HepG2 (cell line): ENCODE measurements at regions not wholly inside any gene's neighbourhood (a gene's known extent, or its start where the extent isn't known, plus 50 kb on each side); places are given as distances from the start of the nearest gene placed in this dataset.

ENCODE experiments used
- ATAC-seq: fragments of 200-7000 bp; cut with Tn5 transposase; 3 replicates; pipeline ENCODE4 v1.9.1; 2020; ENCODE audit warnings: mild to moderate bottlenecking, moderate library complexity
- BruUV-seq: library from RNA; stranded (reverse); fragments of 400-500 nt; replicated peaks from 2 replicates; lab custom pipeline; 2021; lab: Mats Ljungman, UMichigan
- CTCF ChIA-PET: fragments of 300-600 bp; formaldehyde crosslinking; extraction: SDS; loops from one replicate; lab custom pipeline; 2021; ENCODE audit warnings: low total read pairs, inconsistent platforms, low intra/inter-chr PET ratio; lab: Yijun Ruan, JAX
- POLR2A ChIA-PET: fragments of 350-600 bp; sonication (Branson Sonifier 250); formaldehyde crosslinking; loops from one replicate; lab custom pipeline; 2020; ENCODE audit warnings: antibody characterized with exemption, inconsistent platforms; lab: Yijun Ruan, JAX
- DNase-seq: peaks from one replicate; pipeline ENCODE4 v3.0.0-alpha.2; 2015; ENCODE audit warnings: low spot score
- FAIRE-seq: peaks from 3 replicates; lab custom pipeline; 2011; peaks lifted over from hg19 to GRCh38; lab: Jason Lieb, UNC
- H2AFZ ChIP-seq: one replicate; pipeline ENCODE4 v1.6.1; 2011; ENCODE audit warnings: low read length, inconsistent platforms
- H3K27ac ChIP-seq: fragments of 300-600 bp; 3 replicates; pipeline ENCODE4 v1.8.0; 2011; ENCODE audit warnings: mixed run types, mild to moderate bottlenecking, mixed read lengths, low read length, inconsistent platforms; ENCODE audit not compliant: insufficient read depth; ENCODE audit errors: extremely low read length
- H3K27me3 ChIP-seq, 2 experiments: fragments of 200-600 bp in 1 of 2; 2 replicates in 1 of 2; 3 replicates in 1 of 2; pipeline versions ENCODE4 v1.6.0 to v1.8.0; 2011; ENCODE audit warnings: low read length in 2 of 2, mild to moderate bottlenecking in 2 of 2, moderate library complexity in 2 of 2, inconsistent platforms in 1 of 2; ENCODE audit not compliant: insufficient read depth in 2 of 2, control insufficient read depth in 1 of 2
- H3K36me3 ChIP-seq, 2 experiments: fragments of 200-600 bp in 1 of 2; replicated peaks in 1 of 2; 2 replicates in 1 of 2; 3 replicates in 1 of 2; pipeline versions ENCODE4 v1.5.1 to v1.8.0; 2011; ENCODE audit warnings: low read length in 2 of 2, inconsistent platforms in 1 of 2; ENCODE audit not compliant: insufficient read depth in 2 of 2, control insufficient read depth in 1 of 2
- H3K4me1 ChIP-seq: 2 replicates; pipeline ENCODE4 v1.5.1; 2012; ENCODE audit warnings: low read length, inconsistent platforms; ENCODE audit not compliant: insufficient read depth
- H3K4me2 ChIP-seq: 2 replicates; pipeline ENCODE4 v1.6.0; 2011; ENCODE audit warnings: low read depth, low read length, inconsistent platforms
- H3K4me3 ChIP-seq, 3 experiments: fragments of 200-600 bp in 1 of 3; sonication (generic), shearing (Covaris generic) in 1 of 3; replicated peaks in 1 of 3; 2 replicates each; pipeline ENCODE4 v1.5.1; 2011 to 2016; ENCODE audit warnings: low read length in 3 of 3, inconsistent platforms in 2 of 3, low read depth in 2 of 3, mild to moderate bottlenecking in 2 of 3, control low read depth in 1 of 3, mixed read lengths in 1 of 3; ENCODE audit not compliant: insufficient read depth in 1 of 3
- H3K79me2 ChIP-seq: one replicate; pipeline ENCODE4 v1.6.1; 2011; ENCODE audit warnings: low read length, inconsistent platforms; ENCODE audit not compliant: insufficient read depth
- H3K9ac ChIP-seq: 2 replicates; pipeline ENCODE4 v1.6.0; 2011; ENCODE audit warnings: mild to moderate bottlenecking, low read depth, low read length, inconsistent platforms; ENCODE audit not compliant: insufficient read depth
- H3K9me3 ChIP-seq: 2 replicates; pipeline ENCODE4 v1.5.1; 2012; ENCODE audit warnings: mild to moderate bottlenecking, low read length
- H4K20me1 ChIP-seq: 2 replicates; pipeline ENCODE4 v1.6.0; 2011; ENCODE audit warnings: inconsistent platforms, mild to moderate bottlenecking, low read length, moderate library complexity; ENCODE audit not compliant: insufficient read depth
- BCL3 ChIP-seq: sonication (generic); formaldehyde crosslinking; IDR thresholded peaks from 2 replicates; pipeline ENCODE4 v1.5.1; 2020; ENCODE audit warnings: mild to moderate bottlenecking, missing genetic modification reagents, moderate library complexity
- DMTF1 ChIP-seq: sonication (generic); formaldehyde crosslinking; IDR thresholded peaks from 2 replicates; pipeline ENCODE4 v1.4.0; 2020; ENCODE audit warnings: mild to moderate bottlenecking, missing genetic modification reagents
- GRHL1 ChIP-seq: sonication (generic); formaldehyde crosslinking; conservative IDR thresholded peaks from 2 replicates; pipeline ENCODE4 v1.8.0; 2022; ENCODE audit warnings: missing genetic modification reagents
- MAX ChIP-seq: IDR thresholded peaks from 2 replicates; pipeline ENCODE4 v1.6.1; 2012; ENCODE audit warnings: inconsistent platforms
- MAZ ChIP-seq, 2 experiments: sonication (generic) in 1 of 2; formaldehyde crosslinking in 1 of 2; IDR thresholded peaks; 2 replicates each; pipeline versions ENCODE4 v1.5.0 to v1.6.1; 2012 to 2020; ENCODE audit warnings: low read depth in 2 of 2, mild to moderate bottlenecking in 2 of 2, borderline replicate concordance in 1 of 2, improper control_type of control experiment in 1 of 2, low read length in 1 of 2, missing genetic modification reagents in 1 of 2, moderate library complexity in 1 of 2
- RXRB ChIP-seq: IDR thresholded peaks from 2 replicates; pipeline ENCODE4 v1.6.1; 2016; ENCODE audit warnings: borderline replicate concordance, missing genetic modification reagents, missing compliant biosample characterization
- SMARCE1 ChIP-seq: fragments of 450-650 bp; IDR thresholded peaks from 2 replicates; pipeline ENCODE4 v1.6.1; 2017; ENCODE audit warnings: borderline replicate concordance
- SRF ChIP-seq: IDR thresholded peaks from 2 replicates; pipeline ENCODE4 v1.6.1; 2011; ENCODE audit warnings: mild to moderate bottlenecking, low read depth, low read length, moderate library complexity
- TFDP1 ChIP-seq: IDR thresholded peaks from 2 replicates; pipeline ENCODE4 v1.6.1; 2016; ENCODE audit warnings: missing compliant biosample characterization, missing genetic modification reagents, borderline replicate concordance
- TRIM24 ChIP-seq: sonication (generic); formaldehyde crosslinking; IDR thresholded peaks from 2 replicates; pipeline ENCODE4 v1.8.0; 2022; ENCODE audit warnings: mild to moderate bottlenecking, missing genetic modification reagents
- ZFP37 ChIP-seq: sonication (generic); formaldehyde crosslinking; IDR thresholded peaks from 2 replicates; pipeline ENCODE4 v1.4.0; 2020; ENCODE audit warnings: missing genetic modification reagents, borderline replicate concordance
- ZMYM4 ChIP-seq: sonication (generic); formaldehyde crosslinking; IDR thresholded peaks from 2 replicates; pipeline ENCODE4 v1.8.1; 2023; ENCODE audit warnings: mild to moderate bottlenecking, missing genetic modification reagents
- ZNF160 ChIP-seq: sonication (generic); formaldehyde crosslinking; IDR thresholded peaks from 2 replicates; pipeline ENCODE4 v1.8.0; 2022; ENCODE audit warnings: mild to moderate bottlenecking, inconsistent platforms, missing genetic modification reagents
- ZNF253 ChIP-seq: sonication (generic); formaldehyde crosslinking; IDR thresholded peaks from 2 replicates; pipeline ENCODE4 v1.8.0; 2022; ENCODE audit warnings: mild to moderate bottlenecking, missing genetic modification reagents, borderline replicate concordance
- ZNF547 ChIP-seq: sonication (generic); formaldehyde crosslinking; IDR thresholded peaks from 2 replicates; pipeline ENCODE4 v1.5.1; 2020; ENCODE audit warnings: mild to moderate bottlenecking, missing genetic modification reagents
- ZNF558 ChIP-seq: sonication (generic); formaldehyde crosslinking; IDR thresholded peaks from 2 replicates; pipeline ENCODE4 v1.9.0; 2022; ENCODE audit warnings: mild to moderate bottlenecking, missing genetic modification reagents, borderline replicate concordance
- ZNF567 ChIP-seq: sonication (generic); formaldehyde crosslinking; IDR thresholded peaks from 2 replicates; pipeline ENCODE4 v1.8.1; 2023; ENCODE audit warnings: mild to moderate bottlenecking, missing genetic modification reagents, borderline replicate concordance
- ZNF605 ChIP-seq: sonication (generic); formaldehyde crosslinking; IDR thresholded peaks from 2 replicates; pipeline ENCODE4 v1.8.0; 2022; ENCODE audit warnings: mild to moderate bottlenecking, missing genetic modification reagents
- ZNF749 ChIP-seq: sonication (generic); formaldehyde crosslinking; IDR thresholded peaks from 2 replicates; pipeline ENCODE4 v1.8.0; 2022; ENCODE audit warnings: mild to moderate bottlenecking, missing genetic modification reagents, moderate library complexity, borderline replicate concordance
- WGBS: methylation state at CpG from one replicate; pipeline ENCODE4 v1.1.6; 2017; ENCODE audit warnings: low lambda C conversion rate; 5-methylcytosine and 5-hydroxymethylcytosine counted together
- in situ Hi-C: cut with HindIII; loops from 2 replicates; pipeline ENCODE4 v1.10.0; 2017; ENCODE audit warnings: low pct_unique_long_range_greater_than_20kb; ENCODE audit not compliant: extremely low pct_ligation_motif_present
- intact Hi-C: fragments of 100-400 bp; cut with micrococcal nuclease; formaldehyde crosslinking; loops from one replicate; pipeline ENCODE4 v1.10.0; 2022; ENCODE audit not compliant: unreplicated experiment

GRCh38 chr7:45999541-45999940, 78.5 kb upstream of the IGFBP3 start:
- H3K27me3 ChIP-seq = peaks cover 0 to 7% of the 10 kb centered on the region in 2 experiments; a peak in 3 of 5 replicates
- H3K9me3 ChIP-seq = peaks cover 8% of the 10 kb centered on the region
- H3K27ac ChIP-seq = no peak overlapping the region
- CTCF ChIA-PET = no interaction called here
- H3K9ac ChIP-seq = no peak overlapping the region
- H3K4me1 ChIP-seq = peaks cover 10% of the 10 kb centered on the region; the same call in 1 of the 2 replicates
- H3K79me2 ChIP-seq = no peaks in the 10 kb centered on the region
- no TSS peak for BruUV-seq
- no peaks in the 10 kb centered on the region for H4K20me1 ChIP-seq
- no peak overlapping the region for H3K4me3 ChIP-seq
- in situ Hi-C loops = no loop called here
- ATAC-seq = no peak
- H2AFZ ChIP-seq = no peak overlapping the region
- WGBS = no CpG with 5 or more reads among the region's 1 CpG
- intact Hi-C loops = no loop called here
- no peak overlapping the region for H3K4me2 ChIP-seq
- no peak for DNase-seq
- POLR2A ChIA-PET = no interaction called here
- no peaks in the 10 kb centered on the region for H3K36me3 ChIP-seq
- no peak for FAIRE-seq
- TF ChIP-seq TRIM24 (no peak), ZNF749 (no peak), ZFP37 (CRISPR knock-in tag) (no peak), ZNF253 (CRISPR knock-in tag) (no peak), BCL3 (CRISPR knock-in tag) (no peak), ZNF160 (CRISPR knock-in tag) (no peak), GRHL1 (CRISPR knock-in tag) (no peak), MAZ (IDR thresholded peaks at IDR 0.05; ENCODE audit: borderline replicate concordance, low read depth, low read length) (no peak), MAZ (CRISPR knock-in tag; IDR thresholded peaks at IDR 0.05; ENCODE audit: low read depth) (no peak), RXRB (CRISPR knock-in tag) (no peak), ZNF558 (CRISPR knock-in tag) (no peak), SRF (no peak), ZNF547 (CRISPR knock-in tag) (no peak), SMARCE1 (no peak), ZMYM4 (CRISPR knock-in tag) (no peak), MAX (no peak), TFDP1 (CRISPR knock-in tag) (no peak), ZNF605 (no peak), ZNF567 (no peak), DMTF1 (no peak)
